Stimulated activated CD8-positive, alpha-beta memory T cell treated with anti-CD3 and anti-CD28 coated beads, Interleukin-7, amount 100 ng/mL, for 24 hours (primary cell): ENCODE measurements at regions not wholly inside any gene's neighbourhood (a gene's known extent, or its start where the extent isn't known, plus 50 kb on each side); places are given as distances from the start of the nearest gene placed in this dataset.

ENCODE experiments used
- DNase-seq: peaks from one replicate; pipeline ENCODE4 v3.0.0-alpha.2; 2020; ENCODE audit warnings: low read depth

DNA sequence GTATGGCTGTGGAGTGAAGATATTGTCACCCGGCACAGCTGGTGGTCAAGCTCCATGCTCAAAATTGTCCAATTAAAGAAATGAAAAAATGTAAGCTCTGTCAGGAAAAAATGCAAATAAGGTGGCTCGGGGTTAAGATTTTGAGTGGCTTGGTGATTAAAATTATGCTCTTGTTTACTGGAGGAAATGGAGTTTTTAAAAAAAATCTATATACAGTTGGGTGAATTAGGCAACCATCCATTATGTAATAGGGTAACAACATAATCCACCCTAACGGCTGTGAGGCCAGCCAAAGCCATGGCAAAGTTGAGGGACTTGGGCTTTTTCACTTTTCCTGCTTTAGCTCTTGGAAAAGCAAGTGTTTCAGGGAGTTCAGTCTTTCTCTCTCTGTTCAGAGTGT lies 260.8 kb upstream of the HABP2 start:
- no peak for DNase-seq

DNA sequence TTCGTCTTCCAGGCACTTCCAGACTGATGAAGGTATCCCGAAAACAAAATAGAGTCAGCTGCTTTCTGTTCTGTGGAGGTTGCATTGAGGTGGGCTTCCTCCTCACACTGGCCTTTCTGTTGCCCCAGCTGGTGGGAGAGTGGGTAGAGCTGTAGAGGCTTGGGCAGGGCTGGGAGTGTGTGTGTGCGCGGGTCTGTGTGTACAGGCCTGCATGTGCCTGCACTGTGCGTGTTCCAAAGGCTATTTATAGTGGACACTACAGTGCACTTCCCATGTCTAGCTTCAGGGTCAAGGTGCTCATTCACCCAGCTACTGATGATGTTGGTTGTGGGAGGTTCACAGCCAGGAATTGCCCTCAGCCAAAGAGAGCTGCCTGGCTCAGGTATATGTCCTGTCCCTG lies 260.1 kb upstream of the HABP2 start:
- no peak for DNase-seq

DNA sequence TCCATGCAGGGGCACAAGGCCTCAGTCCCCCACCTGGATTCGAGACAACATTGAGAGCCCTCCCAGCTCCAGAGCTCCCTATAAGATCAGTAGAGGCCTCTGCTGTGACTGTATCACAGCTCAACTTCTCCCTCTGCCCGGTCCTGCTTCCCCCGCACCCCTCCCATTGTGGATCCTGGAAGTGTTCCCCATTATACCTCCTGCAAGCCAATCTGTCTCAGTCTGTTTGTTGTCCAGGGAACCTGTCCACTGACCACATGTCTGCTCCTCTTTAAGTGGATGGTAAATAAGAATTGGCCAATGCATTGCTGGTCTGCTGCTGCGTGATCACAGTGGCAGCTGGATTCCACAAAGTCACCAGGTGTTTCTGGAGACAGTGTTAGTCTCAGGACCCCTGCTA lies 259.7 kb upstream of the HABP2 start:
- DNase-seq = no peak

DNA sequence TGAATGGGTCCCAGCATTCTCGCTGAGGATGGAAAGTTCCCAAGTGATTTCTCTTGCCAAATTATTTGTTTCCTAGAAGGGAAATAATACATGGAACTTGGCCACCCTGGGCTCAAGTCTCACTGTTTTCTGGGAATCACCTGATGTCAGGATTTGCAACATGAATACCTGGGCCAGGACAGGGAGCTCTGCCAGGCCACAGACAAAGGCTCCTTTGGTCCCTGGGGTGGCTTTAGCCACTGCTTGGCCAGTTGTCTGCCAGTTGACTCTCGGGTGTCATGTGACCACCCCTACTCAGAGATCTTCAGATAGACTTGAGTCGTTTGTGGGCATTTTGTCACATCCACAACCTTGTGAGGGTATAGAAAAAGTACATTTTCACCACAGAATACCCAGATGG lies 258.0 kb upstream of the HABP2 start:
- DNase-seq = no peak

DNA sequence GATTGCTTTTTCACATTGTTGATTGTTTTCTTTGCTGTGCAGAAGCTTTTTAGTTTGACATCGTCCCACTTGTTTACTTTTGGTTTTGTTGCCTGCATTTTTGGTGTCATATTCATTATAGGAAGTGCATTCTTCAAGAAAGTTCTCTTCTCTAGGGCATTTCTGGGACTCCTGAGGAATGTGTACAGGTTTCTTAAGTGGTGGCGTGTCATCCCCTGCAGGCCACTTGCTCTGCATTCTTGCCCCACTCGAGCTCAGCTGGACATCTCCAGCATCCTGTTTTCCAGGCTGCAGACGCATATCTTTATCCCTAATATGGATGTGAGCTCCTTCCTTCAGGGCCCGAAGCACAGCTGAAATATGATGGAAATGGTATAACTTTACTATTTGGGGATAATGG lies 255.6 kb upstream of the HABP2 start:
- no peak for DNase-seq

DNA sequence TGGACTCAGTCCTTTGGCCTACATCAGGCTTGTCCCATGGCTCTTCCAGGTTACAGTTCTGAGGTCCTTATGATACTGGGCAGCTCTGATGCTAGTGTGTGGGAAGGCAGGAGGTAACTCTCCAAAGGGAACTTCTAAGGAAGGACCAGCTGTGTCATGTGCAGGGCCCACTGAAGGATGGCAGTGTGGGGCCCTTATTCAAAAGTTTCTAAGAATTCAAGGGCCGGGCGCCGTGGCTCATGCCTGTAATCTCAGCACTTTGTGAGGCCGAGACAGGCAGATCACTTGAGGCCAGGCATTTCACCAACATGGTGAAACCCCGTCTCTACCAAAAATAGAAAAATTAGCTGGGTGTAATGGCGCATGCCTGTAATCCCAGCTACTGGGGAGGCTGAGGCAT lies 254.2 kb upstream of the HABP2 start:
- no peak for DNase-seq

DNA sequence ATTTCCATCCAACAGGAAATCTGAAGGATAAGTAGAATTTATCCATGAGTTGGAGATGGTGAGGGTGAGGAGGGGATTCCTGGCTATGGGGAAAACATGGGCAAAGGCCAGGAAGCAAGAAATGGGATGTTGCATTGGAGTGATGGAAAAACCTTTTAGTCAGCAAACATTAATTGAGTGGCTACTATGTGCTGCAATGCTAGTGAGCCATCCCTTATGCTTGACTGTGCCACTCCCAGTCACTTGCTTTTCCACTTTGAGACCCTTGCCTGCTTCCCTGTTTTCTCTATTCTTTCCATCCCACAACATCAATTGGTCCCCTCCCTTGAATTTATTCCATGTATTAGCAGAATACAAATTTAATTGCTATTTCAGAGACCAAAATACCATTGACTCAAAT lies 252.7 kb upstream of the HABP2 start:
- DNase-seq = no peak

DNA sequence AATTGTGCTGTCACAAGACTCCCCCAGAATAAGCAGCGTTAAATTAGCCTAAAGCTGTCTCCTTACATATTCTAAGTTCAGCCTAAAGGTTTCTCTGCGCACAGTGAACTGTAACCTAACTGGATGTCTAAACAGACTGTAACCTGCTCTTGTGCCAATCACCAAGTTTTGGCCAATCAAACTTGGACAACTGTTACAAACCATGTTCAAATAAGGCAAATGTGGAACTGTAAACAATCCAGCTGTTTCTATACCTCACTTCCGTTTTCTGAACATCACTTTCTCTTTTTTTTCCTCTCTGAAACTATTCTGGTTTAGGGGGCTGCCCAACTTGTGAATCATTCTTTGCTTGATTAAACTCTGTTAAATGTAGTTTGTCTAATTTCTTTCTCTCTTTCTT lies 252.2 kb upstream of the HABP2 start:
- no peak for DNase-seq

DNA sequence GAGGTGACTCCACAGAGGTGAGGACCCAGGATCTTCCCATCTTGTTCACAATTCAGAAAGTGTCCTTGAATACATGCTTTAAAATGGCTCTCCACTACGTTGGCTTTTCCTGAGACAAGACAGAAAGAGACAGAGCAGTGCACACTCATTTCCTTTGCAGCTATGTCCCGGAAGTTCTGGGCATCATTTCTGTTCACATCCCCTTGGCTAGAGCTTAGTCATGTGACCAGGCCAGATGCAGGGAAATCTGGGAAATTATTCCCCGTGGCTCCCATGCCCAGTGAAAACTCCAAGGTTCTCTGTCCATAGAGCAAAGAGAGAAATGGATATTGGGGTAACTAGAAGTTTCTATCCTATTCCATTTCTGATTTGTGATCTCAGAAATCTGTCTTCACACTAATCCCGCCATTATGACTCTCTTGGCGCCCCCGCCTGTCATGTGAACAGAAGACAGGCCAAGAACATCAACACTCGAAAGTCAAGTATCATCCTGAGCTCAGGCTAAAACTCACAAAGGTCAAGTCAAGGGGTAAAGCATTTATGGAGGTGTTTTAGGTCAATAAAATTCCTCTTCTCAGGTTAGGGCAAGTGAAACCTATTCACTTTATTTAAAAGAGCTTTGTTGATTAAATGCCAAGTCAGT lies 251.4 kb upstream of the HABP2 start:
- DNase-seq = no peak

DNA sequence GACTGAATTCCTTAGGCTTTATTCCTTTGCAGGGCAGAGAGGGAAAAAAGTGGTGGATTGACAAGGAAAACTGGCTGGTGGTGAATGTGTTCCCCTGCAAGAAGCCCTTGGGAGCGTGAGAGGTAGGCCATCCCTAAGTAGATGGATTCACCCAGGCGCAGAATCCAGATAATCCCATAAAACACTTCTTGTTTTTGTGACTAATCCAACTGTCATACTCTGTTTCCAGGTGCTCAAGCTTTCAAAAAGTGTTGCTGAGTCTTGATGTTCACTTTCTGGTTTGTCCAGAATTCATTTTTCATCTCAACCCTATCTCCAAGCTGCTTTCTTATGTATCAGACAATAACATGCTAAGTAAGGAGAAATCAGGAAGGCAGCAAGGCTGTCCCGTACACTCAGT lies 250.8 kb upstream of the HABP2 start:
- DNase-seq = no peak

DNA sequence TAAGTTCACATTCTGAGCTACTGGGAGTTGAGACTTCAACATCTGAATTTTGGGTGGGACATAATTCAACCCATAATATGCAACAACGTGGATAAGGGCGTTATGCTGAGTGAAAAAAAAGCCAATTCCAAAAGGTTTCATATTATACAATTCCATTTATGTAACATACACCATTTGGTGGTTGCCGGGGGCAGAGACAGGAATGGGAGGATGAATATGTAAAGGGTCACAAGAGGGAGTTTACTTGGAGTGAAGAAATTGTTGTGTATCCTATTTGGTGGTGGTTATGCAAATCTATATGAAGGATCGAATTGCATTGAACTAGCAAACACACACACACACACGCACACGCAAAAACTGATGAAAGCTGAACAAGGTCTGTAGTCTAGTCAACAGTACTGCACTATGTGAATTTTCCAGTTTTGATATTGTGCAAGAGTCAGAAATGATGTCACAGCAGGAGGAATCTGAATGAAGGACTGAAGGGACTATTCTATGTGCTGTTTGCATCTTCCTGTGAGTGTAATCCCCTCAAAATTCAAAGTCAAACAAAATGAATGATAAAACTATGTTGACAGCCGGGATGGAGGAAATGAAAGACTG lies 249.2 kb upstream of the HABP2 start:
- DNase-seq = no peak

DNA sequence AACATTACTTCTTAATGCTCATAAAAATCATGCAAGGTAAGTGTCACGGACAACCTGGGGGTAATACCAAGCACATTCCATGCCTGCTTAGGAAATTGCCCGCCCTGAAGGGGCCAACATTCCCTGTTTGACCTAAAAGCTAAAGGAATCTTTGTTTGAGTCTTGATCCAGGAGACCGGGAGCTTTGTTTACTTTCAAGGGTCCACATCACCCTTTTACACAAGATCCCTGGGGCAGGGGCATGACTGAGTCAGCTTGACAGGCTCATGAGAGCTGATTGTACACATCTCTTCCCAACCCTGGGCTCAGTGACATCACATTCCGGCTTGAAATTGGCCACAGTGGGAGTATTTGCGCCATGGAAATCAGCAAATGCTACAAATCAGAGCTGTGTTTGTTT lies 248.1 kb upstream of the HABP2 start:
- no peak for DNase-seq

DNA sequence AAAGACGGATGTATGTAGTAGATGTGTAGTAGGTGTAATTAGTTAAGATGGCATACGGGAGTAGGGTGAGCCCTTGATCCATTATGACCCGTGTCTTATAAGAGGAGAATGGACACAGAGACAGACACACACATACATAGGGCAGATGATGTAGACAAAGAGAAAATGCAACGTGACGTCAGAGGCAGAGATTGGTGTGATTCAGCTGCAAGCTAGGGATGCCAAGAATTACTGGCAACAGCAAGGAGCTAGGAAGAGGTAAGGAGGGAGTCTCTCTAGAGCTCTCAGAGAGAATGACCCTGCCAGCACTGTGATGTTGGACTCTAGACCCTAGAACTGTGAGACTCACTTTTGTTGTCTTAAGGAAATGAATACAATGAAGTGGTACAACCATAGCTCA lies 247.0 kb upstream of the HABP2 start:
- no peak for DNase-seq

DNA sequence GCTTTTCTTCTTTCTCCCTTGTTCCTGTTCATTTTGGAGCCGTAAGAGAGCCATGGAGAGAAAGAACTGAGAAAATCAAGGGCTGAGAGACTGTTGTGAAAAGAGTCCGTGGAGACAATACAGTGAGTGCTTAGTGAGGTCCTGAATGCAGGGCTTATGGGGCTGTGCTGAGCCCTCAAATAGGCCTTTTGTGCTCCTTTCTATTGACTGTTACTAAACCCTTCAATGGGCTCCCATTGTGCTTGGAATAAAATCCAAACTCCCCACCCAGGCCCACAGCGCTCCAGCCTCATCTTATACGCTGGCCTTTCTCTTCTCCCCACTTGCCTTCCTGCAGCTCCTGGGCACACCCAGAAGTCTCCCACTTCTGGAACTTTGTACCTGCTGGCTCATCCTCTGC lies 243.1 kb upstream of the HABP2 start:
- DNase-seq = no peak

DNA sequence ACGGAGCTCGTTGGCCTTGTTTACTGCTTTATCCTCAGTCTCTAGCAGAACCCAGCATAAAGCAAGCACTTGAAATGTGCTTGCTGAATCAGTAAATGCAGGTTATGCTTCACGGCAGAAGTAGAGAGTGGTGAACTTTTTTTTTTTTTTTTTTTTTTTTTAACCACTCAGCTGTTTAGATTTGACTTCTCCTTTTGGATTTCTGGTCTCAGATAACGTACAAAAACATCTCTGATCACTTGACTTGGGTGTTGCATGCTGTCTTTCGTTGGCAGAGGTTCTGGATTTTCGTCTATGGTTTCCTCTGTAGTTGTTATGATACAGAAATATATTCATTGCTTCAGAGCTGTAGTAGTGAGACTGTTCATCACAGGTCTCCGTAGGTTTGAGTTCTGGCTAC lies 242.5 kb upstream of the HABP2 start:
- no peak for DNase-seq

DNA sequence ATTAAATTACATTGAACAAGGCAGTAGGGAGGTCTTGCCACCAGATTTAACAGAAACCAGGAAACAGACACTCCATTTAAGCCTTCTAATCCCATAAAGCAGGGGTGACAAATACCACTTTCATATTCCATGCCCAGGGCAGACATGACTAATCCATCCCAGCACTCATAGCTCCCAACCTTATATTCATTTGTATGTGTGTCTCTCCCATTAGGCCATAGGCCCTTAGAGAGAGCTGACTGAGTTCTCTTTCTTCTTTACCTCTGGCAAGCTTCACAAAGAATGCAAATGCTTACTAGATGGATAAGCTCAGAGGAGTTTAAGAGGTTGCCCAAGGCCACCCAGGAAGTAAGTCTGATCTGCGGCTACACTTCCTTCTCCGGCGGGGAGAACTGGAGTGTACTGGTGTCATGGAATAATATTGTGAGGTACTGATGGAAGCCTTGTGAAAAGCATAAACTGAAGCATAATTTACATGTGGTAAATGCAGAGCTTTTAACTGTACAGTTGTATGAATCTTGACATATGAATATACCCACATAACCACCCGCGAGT lies 239.7 kb upstream of the HABP2 start:
- no peak for DNase-seq

DNA sequence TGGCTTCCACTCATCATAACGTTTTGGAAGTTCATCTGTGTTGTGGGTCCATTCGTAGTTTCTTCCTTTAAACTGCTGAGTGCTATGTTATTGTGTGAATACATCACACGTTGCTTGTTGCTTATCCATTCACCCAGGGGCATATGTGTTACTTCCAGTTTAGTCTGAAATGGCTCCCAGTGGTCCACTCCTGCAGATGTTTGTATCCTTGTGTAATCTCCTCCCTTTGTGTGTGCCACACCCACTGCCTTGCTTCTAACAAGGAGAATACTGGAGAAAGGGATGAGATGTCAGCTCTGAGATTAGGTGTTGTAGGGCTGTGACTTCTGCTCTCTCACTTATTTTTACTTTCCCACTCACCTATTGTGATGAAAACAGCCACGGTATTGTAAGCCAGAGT lies 239.1 kb upstream of the HABP2 start:
- DNase-seq = no peak

DNA sequence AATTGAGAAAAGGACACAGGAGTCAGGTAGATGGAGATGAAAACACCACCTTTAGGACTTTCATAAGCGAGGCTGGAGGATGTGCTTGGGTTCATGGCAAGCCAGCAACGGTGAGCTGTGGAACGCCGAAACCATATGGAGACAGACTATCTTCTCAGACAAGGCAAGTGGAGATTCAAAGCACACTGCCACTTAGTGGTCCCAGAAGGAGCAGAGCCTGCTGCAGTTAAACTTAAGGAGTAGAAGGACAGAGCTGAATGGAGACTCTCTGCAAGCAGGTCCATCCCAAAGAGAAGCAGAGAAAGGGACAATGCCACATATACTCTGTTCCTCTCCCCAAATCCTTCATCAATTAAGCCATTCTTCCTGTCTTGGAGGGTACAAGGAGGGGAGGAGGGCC lies 236.3 kb upstream of the HABP2 start:
- DNase-seq = no peak

DNA sequence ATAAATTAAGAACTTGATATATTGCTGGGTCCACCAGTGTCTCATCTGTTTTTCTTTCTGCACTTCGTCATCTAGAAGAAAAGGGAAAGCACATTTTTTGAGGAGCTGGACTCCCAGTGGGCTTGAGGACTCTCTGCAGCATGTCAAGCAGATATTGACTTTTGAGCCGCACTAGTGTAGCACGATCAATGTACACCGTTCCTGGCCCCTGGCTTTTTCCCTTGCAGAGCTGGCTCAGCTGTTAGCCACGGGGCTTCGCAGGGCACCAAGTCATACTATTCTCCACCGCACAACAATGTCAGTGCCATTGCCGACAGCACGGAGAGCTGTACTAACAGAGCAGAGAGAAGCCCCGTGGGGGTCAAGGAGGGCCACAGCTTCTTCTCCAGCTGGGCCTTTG lies 235.4 kb upstream of the HABP2 start:
- DNase-seq = no peak

DNA sequence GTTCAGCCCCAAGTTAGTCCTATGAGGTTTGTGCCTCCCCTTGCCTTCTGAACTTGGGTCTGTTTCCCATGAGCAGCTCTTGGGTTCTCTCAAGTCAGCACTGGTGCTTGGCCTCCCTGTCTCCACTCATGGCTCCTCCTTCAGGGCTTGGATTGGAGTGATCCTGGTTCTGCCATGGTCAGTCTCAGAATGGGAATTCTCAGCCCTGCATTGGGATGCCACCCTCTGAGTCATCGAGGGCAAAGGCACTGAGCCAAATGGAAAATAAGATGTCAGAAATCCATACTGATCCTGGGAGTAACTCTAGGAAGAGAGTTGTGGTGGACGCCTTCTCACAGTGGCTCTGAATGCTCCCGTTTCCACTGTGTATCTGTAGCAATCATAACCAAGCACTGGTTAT lies 233.4 kb upstream of the HABP2 start:
- DNase-seq = no peak

DNA sequence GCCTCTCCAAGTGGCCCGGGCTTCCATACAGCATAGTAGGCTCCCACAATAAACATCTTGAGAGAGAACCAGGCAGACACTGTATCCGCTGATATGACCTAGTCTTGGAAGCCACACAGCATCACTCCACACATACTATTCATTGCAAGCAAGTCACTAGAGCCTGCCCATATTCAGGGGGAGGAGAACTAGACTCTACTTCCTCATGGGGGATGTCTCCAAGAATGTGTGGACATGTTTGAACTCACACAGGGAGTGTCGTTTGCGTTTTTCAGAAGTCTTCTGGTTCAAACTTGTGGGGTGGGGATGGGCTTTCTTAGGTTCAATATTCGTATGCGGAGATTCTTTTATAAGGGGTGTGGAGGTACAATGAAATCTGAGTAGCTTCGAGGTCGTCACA lies 232.6 kb upstream of the HABP2 start:
- DNase-seq = no peak

DNA sequence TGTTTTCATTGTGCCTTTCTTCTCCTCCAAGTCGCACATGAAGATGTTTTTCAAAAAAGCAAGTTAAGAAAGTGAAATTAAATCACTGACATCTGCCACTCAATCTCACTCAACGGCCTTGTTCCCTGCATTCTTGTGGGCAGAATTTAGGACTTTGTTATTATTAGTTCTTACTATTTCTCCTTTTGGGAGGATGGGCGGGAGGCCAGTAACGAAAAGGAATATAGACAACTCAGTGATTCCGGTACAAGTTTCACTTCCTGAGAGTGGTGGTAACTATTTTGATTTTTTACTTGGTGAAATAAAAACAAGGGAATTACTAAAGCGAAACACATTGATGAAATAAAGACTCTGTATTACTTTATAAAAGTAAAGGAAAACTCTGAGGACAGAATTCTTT lies 231.9 kb upstream of the HABP2 start:
- no peak for DNase-seq

DNA sequence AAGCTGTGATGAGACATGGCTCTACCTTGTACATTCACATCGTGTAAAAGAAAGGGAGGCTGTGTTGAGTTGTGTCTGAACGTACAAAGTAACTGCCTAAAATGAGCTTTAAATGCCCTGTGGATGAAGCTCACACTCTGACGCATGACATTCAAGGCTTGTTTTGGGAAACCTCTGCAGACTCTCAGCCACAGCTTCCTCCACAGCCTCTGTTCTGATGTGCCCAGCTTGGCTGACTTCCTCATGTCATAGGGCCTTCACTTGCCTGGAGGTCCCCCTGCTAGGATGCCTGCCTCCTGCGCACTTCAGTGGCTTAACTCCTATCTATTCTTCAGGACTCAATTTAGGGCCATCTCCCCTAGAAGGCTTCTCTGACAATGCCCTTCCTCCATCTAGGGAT lies 230.0 kb upstream of the HABP2 start:
- no peak for DNase-seq

DNA sequence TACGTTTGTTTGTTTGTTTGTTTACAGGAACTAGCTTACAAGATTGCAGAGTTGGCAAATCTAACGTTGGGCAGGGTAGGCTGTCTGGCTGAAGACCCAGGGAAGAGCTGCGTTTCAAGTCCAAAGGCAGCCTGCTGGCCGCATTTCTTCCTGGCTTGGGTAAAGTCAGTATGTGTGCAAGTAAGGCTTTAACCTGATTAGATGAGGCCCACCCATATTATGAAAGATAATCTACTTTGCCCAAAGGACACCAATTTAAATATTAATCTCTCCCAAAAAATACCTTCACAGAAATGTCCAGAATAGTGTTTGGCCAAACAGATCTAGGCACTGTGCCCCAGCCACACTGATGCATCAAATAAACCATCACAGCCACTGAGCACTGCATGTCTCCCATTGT lies 228.9 kb upstream of the HABP2 start:
- DNase-seq = no peak
